Lung (tissue), 11 donors: ENCODE measurements at regions not wholly inside any gene's neighbourhood (a gene's known extent, or its start where the extent isn't known, plus 50 kb on each side); places are given as distances from the start of the nearest gene placed in this dataset.

Experiments
- ATAC-seq: fragments of 200-7000 bp; cut with Tn5 transposase; one replicate; pipeline ENCODE4 v1.9.1; 2020; ENCODE audit warnings: moderate number of reproducible peaks; ENCODE audit not compliant: insufficient read depth, low FRiP score
- DNase-seq, 3 donors: peaks; one replicate each; pipeline ENCODE4 v3.0.0-alpha.2; 2013 to 2017
- H3K27ac ChIP-seq, 2 donors: one replicate each; pipeline ENCODE4 v1.5.1; 2013; ENCODE audit warnings: mild to moderate bottlenecking in 2 of 2, moderate library complexity in 2 of 2, control low read depth in 1 of 2, inconsistent platforms in 1 of 2, low read depth in 1 of 2, low read length in 1 of 2
- H3K27me3 ChIP-seq, 3 donors: one replicate each; pipeline ENCODE4 v1.5.1; 2013; ENCODE audit warnings: low read length in 2 of 3; ENCODE audit not compliant: control insufficient read depth in 3 of 3, insufficient read depth in 3 of 3
- H3K36me3 ChIP-seq, 4 donors: one replicate each; pipeline ENCODE4 v1.5.1; 2013; ENCODE audit warnings: low read length in 4 of 4, mild to moderate bottlenecking in 1 of 4, moderate library complexity in 1 of 4; ENCODE audit not compliant: control insufficient read depth in 4 of 4, insufficient read depth in 4 of 4
- H3K4me1 ChIP-seq, 5 donors: one replicate each; pipeline ENCODE4 v1.5.1; 2013; ENCODE audit warnings: low read length in 5 of 5, mild to moderate bottlenecking in 2 of 5, moderate library complexity in 1 of 5; ENCODE audit not compliant: control insufficient read depth in 5 of 5, insufficient read depth in 5 of 5
- H3K4me3 ChIP-seq: one replicate; pipeline ENCODE4 v1.5.1; 2013; ENCODE audit warnings: mild to moderate bottlenecking, control low read depth, moderate library complexity
- H3K9ac ChIP-seq, 2 donors: one replicate each; pipeline ENCODE4 v1.5.1; 2013; ENCODE audit warnings: low read length in 2 of 2, control low read depth in 1 of 2; ENCODE audit not compliant: insufficient read depth in 1 of 2
- H3K9me3 ChIP-seq, 4 donors: one replicate each; pipeline ENCODE4 v1.5.1; 2013; ENCODE audit warnings: low read length in 3 of 4, mild to moderate bottlenecking in 1 of 4, moderate library complexity in 1 of 4; ENCODE audit not compliant: control insufficient read depth in 4 of 4, insufficient read depth in 3 of 4
- WGBS, 2 donors: extraction: QIAGEN DNeasy Blood & Tissue Kit; methylation state at CpG; one replicate each; pipeline ENCODE4 v1.1.7; 2013; 5-methylcytosine and 5-hydroxymethylcytosine counted together
- TF ChIP-seq, protein P1 (sequence below): IDR thresholded peaks from 2 replicates; pipeline ENCODE4 v1.5.1; 2012; ENCODE audit warnings: mild to moderate bottlenecking; ENCODE audit errors: control extremely low read depth, extremely low read depth
- donor health status: control.
- donor health status: control.
- donor health status: Bipolar disorder and iron deficiency.
- donor health status: healthy.
- donor health status: DM: yes; HTN: yes; CAD: no.

- peaks cover 0 to 16% (median 4%) of the 10 kb centered on the region in 4 donors for H3K9me3 ChIP-seq
- 90 to 95% methylated on average over 1 of the region's 1 CpG for WGBS, 2 donors
- no peak for ATAC-seq
- H3K27me3 ChIP-seq, result peaks cover 0 to 3% (median 0%) of the 10 kb centered on the region in 3 donors
- peaks cover 0 to under 1% (median 0%) of the 10 kb centered on the region in 5 donors for H3K4me1 ChIP-seq
- no peaks in the 10 kb centered on the region for H3K36me3 ChIP-seq
- H3K4me3 ChIP-seq, result no peak overlapping the region
- H3K27ac ChIP-seq, result no peak overlapping the region
- no peak for DNase-seq
- no peak overlapping the region for H3K9ac ChIP-seq
- TF ChIP-seq, protein P1, sequence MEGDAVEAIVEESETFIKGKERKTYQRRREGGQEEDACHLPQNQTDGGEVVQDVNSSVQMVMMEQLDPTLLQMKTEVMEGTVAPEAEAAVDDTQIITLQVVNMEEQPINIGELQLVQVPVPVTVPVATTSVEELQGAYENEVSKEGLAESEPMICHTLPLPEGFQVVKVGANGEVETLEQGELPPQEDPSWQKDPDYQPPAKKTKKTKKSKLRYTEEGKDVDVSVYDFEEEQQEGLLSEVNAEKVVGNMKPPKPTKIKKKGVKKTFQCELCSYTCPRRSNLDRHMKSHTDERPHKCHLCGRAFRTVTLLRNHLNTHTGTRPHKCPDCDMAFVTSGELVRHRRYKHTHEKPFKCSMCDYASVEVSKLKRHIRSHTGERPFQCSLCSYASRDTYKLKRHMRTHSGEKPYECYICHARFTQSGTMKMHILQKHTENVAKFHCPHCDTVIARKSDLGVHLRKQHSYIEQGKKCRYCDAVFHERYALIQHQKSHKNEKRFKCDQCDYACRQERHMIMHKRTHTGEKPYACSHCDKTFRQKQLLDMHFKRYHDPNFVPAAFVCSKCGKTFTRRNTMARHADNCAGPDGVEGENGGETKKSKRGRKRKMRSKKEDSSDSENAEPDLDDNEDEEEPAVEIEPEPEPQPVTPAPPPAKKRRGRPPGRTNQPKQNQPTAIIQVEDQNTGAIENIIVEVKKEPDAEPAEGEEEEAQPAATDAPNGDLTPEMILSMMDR, result no peak
These were observed 131.8 kb upstream of the C14orf180 start for GRCh38 chr14:104447750-104448149.

DNA sequence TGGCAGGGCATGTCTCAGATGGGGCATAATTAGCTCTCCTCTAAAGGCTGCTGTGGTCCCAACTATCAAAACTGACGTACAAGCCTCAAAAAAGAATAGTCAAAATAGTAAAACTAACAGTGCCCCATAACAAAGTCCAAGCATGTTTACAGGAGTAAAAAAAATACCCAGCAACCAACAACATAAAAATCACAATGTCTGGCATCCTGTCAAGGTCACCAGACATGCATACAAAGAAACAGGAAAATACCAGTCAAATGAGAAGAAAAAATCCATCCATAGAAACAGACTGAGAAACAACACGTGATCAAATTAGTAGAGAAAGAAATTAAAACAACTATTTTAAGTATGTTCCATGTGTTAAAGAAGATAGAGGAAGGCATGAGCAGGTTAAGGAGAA is 131.2 kb upstream of the C14orf180 start:
- H3K27me3 ChIP-seq, result peaks cover 0 to 3% (median 0%) of the 10 kb centered on the region in 3 donors
- DNase-seq (no peak), ATAC-seq (no peak)
- peaks cover 0 to 16% (median 4%) of the 10 kb centered on the region in 4 donors for H3K9me3 ChIP-seq
- H3K4me3 ChIP-seq, result no peak overlapping the region
- H3K9ac ChIP-seq, result no peak overlapping the region
- no peaks in the 10 kb centered on the region for H3K36me3 ChIP-seq
- TF ChIP-seq, protein P1, result no peak
- no peak overlapping the region for H3K27ac ChIP-seq
- 63 to 78% methylated on average over 2 of the region's 2 CpGs for WGBS, 2 donors
- no peaks in the 10 kb centered on the region for H3K4me1 ChIP-seq

GRCh38 chr14:104448721-104449120 is 130.8 kb upstream of the C14orf180 start:
- no peak for DNase-seq
- TF ChIP-seq, protein P1, result no peak
- Histone ChIP-seq H3K4me3 (no peak overlapping the region), H3K27me3 (peaks cover 0 to 3% (median 0%) of the 10 kb centered on the region in 3 donors), H3K27ac (no peak overlapping the region), H3K9ac (no peak overlapping the region), H3K4me1 (no peaks in the 10 kb centered on the region), H3K36me3 (no peaks in the 10 kb centered on the region), H3K9me3 (peaks cover 0 to 16% (median 4%) of the 10 kb centered on the region in 4 donors)
- 74 to 93% methylated on average over 1 of the region's 1 CpG for WGBS, 2 donors
- no peak for ATAC-seq

DNA sequence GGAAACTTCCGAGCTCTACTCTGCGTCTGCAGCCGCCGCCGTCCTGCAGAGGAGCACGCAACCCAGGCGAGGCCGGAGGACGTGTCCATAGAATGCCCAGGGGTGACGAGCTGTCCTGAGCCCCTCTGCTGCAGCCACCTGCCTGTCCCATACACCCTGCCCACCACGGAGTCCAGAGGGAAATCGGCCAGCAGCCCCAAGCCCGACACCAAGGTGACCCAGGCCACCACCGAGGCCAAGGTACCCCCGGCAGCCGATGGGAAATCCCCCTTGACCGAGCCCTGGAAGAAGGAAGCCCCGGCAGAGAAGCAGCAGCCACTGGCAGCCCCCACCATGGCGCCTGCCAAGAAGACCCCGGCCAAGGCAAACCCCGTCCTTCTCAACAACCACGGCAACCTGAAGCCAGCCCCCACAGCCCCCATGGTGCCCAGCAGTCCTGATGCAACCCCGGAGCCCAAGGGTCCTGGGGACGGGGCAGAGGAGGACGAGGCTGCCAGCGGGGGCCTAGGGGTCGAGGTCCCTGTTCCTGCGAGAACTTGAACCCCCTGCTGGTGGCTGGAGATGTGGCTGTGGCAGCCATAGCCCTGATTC is 128.7 kb upstream of the C14orf180 start:
- Histone ChIP-seq H3K27me3 (peaks cover 0 to 11% (median 0%) of the 10 kb centered on the region in 3 donors), H3K27ac (no peak overlapping the region), H3K4me3 (no peak overlapping the region), H3K9me3 (peaks cover 0 to 16% (median 4%) of the 10 kb centered on the region in 4 donors), H3K36me3 (no peaks in the 10 kb centered on the region), H3K4me1 (no peaks in the 10 kb centered on the region), H3K9ac (no peak overlapping the region)
- DNase-seq (peak in 1 of 3 donors; percentile 5), ATAC-seq (no peak)
- 95% methylated on average over 28 of the region's 28 CpGs for WGBS, 2 donors
- TF ChIP-seq, protein P1, result no peak
